ENCODE measurements at regions not wholly inside any gene's neighbourhood (a gene's known extent, or its start where the extent isn't known, plus 50 kb on each side); places are given as distances from the start of the nearest gene placed in this dataset.

DNA sequence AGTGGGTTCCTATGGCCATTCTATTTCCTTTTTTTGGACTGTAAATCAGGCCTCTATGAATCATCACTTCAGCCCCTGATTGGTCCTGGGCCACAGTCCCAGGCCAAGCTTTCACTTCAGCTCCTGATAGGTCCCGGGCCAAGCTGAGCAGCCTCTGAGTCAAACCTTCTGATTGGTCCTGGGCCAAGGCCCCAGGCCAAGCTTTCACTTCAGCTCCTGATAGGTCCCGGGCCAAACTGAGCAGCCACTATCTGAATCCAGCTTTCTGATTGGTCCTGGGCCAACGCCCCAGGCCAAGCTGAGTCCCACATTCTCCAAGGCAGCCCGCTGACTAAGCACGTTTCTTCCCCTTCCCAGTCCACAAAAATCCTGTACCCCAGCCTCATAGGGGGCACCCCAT, 1972.9 kb upstream of the ACO1 start:
- Histone ChIP-seq H3K9me3 (ENCODE audit: control insufficient read depth in 1 of 2, insufficient read depth in 1 of 2, low read depth in 1 of 2, low read length in 2 of 2) (peaks cover 3 to 4% of the 10 kb centered on the region in 2 experiments; a peak in 2 of 4 replicates), H3K36me3 (ENCODE audit: control insufficient read depth in 1 of 2, insufficient read depth in 2 of 2, low read length in 2 of 2) (no peaks in the 10 kb centered on the region), H3K4me1 (ENCODE audit: control insufficient read depth in 1 of 2, insufficient read depth in 2 of 2, low read length in 2 of 2) (no peaks in the 10 kb centered on the region), H4K20me1 (ENCODE audit: insufficient read depth) (no peaks in the 10 kb centered on the region), H3K9me2 (ENCODE audit: insufficient read depth) (no peaks in the 10 kb centered on the region), H3K4me2 (ENCODE audit: low read length) (no peak overlapping the region), H3K9ac (ENCODE audit: low read length) (no peak overlapping the region), H2AFZ (ENCODE audit: low read depth, low read length, poor library complexity, severe bottlenecking) (no peak overlapping the region), H3K27me3 (ENCODE audit: insufficient read depth, low read length) (no peaks in the 10 kb centered on the region), H3K4me3 (replicated peaks in 1 of 2; ENCODE audit: low read depth in 1 of 2, low read length in 2 of 2) (no peak overlapping the region), H3K27ac (ENCODE audit: low read depth, low read length) (no peak overlapping the region), H3K79me2 (ENCODE audit: insufficient read depth, low read length) (no peaks in the 10 kb centered on the region)
- ChIA-PET POLR2A (no interaction called here), CTCF (no interaction called here), RAD21 (ENCODE audit: low non-redundant PET in 1 of 2, low total read pairs in 2 of 2, uncharacterized antibody in 2 of 2, unreplicated experiment in 2 of 2) (no interaction called here)
- ATAC-seq = no peak
- BruUV-seq (replicated peaks) = no TSS peak
- DNase-seq (ENCODE audit: low read depth, low spot score) = no peak
- intact Hi-C loops (cut with micrococcal nuclease) = no loop called here
- no peak for TF ChIP-seq YY1 (IDR thresholded peaks at IDR 0.05; ENCODE audit: extremely low read depth, insufficient replicate concordance, low read depth, low read length)
- TF ChIP-seq ZFX (IDR thresholded peaks at IDR 0.05) = no peak
- TF ChIP-seq JUND (IDR thresholded peaks at IDR 0.05) = no peak
- no peak for TF ChIP-seq EZH2phosphoT487 (IDR thresholded peaks at IDR 0.05; ENCODE audit: borderline replicate concordance)
- TF ChIP-seq, protein P1, sequence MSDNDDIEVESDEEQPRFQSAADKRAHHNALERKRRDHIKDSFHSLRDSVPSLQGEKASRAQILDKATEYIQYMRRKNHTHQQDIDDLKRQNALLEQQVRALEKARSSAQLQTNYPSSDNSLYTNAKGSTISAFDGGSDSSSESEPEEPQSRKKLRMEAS (IDR thresholded peaks at IDR 0.05) = no peak
- TF ChIP-seq ELF1 (IDR thresholded peaks at IDR 0.05; ENCODE audit: borderline replicate concordance, low read depth) = no peak
- no peak for TF ChIP-seq CEBPB (IDR thresholded peaks at IDR 0.05; ENCODE audit: low read depth)
- no peak for TF ChIP-seq POLR2A (IDR thresholded peaks at IDR 0.05; ENCODE audit: borderline replicate concordance, extremely low read depth, insufficient read depth, insufficient read length)
- no peak for TF ChIP-seq EZH2 (IDR thresholded peaks at IDR 0.05)
- no peak for TF ChIP-seq RAD21 (IDR thresholded peaks at IDR 0.05; ENCODE audit: low read depth)
- no peak for TF ChIP-seq ATF3 (IDR thresholded peaks at IDR 0.05)
- no peak for TF ChIP-seq ZNF274 (IDR thresholded peaks at IDR 0.05; ENCODE audit: low read depth, low read length)
- no peak for TF ChIP-seq CBX3 (IDR thresholded peaks at IDR 0.05; ENCODE audit: low read depth)
- no peak for TF ChIP-seq CTCF (IDR thresholded peaks at IDR 0.05 in 2 of 3, conservative IDR thresholded peaks at IDR 0.05 in 1 of 3; ENCODE audit: borderline replicate concordance in 1 of 3, insufficient read depth in 1 of 3, low read depth in 2 of 3, low read length in 2 of 3)
- no peak for TF ChIP-seq EGR1 (IDR thresholded peaks at IDR 0.05; ENCODE audit: low read depth)
- no peak for TF ChIP-seq SIN3A (IDR thresholded peaks at IDR 0.05; ENCODE audit: low read depth)
- TF ChIP-seq POLR2AphosphoS5 (IDR thresholded peaks at IDR 0.05; ENCODE audit: low read depth, low read length) = no peak
- TF ChIP-seq, protein P2, sequence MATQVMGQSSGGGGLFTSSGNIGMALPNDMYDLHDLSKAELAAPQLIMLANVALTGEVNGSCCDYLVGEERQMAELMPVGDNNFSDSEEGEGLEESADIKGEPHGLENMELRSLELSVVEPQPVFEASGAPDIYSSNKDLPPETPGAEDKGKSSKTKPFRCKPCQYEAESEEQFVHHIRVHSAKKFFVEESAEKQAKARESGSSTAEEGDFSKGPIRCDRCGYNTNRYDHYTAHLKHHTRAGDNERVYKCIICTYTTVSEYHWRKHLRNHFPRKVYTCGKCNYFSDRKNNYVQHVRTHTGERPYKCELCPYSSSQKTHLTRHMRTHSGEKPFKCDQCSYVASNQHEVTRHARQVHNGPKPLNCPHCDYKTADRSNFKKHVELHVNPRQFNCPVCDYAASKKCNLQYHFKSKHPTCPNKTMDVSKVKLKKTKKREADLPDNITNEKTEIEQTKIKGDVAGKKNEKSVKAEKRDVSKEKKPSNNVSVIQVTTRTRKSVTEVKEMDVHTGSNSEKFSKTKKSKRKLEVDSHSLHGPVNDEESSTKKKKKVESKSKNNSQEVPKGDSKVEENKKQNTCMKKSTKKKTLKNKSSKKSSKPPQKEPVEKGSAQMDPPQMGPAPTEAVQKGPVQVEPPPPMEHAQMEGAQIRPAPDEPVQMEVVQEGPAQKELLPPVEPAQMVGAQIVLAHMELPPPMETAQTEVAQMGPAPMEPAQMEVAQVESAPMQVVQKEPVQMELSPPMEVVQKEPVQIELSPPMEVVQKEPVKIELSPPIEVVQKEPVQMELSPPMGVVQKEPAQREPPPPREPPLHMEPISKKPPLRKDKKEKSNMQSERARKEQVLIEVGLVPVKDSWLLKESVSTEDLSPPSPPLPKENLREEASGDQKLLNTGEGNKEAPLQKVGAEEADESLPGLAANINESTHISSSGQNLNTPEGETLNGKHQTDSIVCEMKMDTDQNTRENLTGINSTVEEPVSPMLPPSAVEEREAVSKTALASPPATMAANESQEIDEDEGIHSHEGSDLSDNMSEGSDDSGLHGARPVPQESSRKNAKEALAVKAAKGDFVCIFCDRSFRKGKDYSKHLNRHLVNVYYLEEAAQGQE (IDR thresholded peaks at IDR 0.05; ENCODE audit: low read depth) = no peak
